ENCODE measurements at regions not wholly inside any gene's neighbourhood (a gene's known extent, or its start where the extent isn't known, plus 50 kb on each side); places are given as distances from the start of the nearest gene placed in this dataset.

DNA sequence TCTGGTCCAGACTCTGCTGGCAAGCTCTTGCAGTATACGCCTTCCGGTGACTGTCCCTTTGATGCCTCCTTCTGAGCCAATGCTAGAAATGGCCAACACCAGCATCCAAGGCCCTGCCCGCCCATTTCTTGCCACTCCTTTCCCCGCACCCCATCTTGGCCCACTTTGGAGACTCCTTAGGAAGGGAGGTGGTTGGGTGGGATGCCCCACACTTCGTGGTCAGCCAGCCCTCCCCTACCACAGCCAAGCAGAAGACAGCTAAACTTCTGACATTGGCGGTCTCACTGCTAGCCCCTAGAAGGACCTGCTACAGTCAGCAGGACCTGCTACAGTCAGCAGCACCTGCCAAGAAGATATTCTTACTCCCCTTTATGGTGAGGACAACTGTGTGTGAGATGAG lies 73.5 kb upstream of the CLDN14 start:
- TF ChIP-seq, protein P1, sequence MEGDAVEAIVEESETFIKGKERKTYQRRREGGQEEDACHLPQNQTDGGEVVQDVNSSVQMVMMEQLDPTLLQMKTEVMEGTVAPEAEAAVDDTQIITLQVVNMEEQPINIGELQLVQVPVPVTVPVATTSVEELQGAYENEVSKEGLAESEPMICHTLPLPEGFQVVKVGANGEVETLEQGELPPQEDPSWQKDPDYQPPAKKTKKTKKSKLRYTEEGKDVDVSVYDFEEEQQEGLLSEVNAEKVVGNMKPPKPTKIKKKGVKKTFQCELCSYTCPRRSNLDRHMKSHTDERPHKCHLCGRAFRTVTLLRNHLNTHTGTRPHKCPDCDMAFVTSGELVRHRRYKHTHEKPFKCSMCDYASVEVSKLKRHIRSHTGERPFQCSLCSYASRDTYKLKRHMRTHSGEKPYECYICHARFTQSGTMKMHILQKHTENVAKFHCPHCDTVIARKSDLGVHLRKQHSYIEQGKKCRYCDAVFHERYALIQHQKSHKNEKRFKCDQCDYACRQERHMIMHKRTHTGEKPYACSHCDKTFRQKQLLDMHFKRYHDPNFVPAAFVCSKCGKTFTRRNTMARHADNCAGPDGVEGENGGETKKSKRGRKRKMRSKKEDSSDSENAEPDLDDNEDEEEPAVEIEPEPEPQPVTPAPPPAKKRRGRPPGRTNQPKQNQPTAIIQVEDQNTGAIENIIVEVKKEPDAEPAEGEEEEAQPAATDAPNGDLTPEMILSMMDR (IDR thresholded peaks at IDR 0.05; ENCODE audit: insufficient read depth, low read length, poor library complexity, severe bottlenecking): no peak
- no peak for TF ChIP-seq EZH2phosphoT487 (conservative IDR thresholded peaks at IDR 0.05; ENCODE audit: low read length)
